ENCODE measurements at regions not wholly inside any gene's neighbourhood (a gene's known extent, or its start where the extent isn't known, plus 50 kb on each side); places are given as distances from the start of the nearest gene placed in this dataset.
"Not testable (repeated sequence)": the region's sequence is repeated elsewhere in the genome, so short reads cannot be mapped to it uniquely, and the experiment has no call there.

GRCh38 chr2:171266102-171266501, 105.4 kb upstream of the TLK1 start:
- DNase-seq (ENCODE audit: insufficient read length, low spot score) (no peak), FAIRE-seq (no peak)

- not testable (repeated sequence) for DNase-seq (ENCODE audit: insufficient read length, low spot score); FAIRE-seq
Observed at GRCh38 chr2:171261529-171261928, 100.8 kb upstream of the TLK1 start.

GRCh38 chr2:171260471-171261424, 100.1 kb upstream of the TLK1 start:
- no peak for FAIRE-seq
- no peak for DNase-seq (ENCODE audit: insufficient read length, low spot score)

- FAIRE-seq (no peak), DNase-seq (ENCODE audit: insufficient read length, low spot score) (no peak)
Observed at GRCh38 chr2:171254666-171255065, 94.0 kb upstream of the TLK1 start.

- FAIRE-seq, result no peak
- no peak for DNase-seq (ENCODE audit: insufficient read length, low spot score)
Observed at GRCh38 chr2:171253900-171254650, 93.4 kb upstream of the TLK1 start.

- no peak for FAIRE-seq
- no peak for DNase-seq (ENCODE audit: insufficient read length, low spot score)
Observed at GRCh38 chr2:171253279-171253678, 92.6 kb upstream of the TLK1 start.

- FAIRE-seq (no peak), DNase-seq (ENCODE audit: insufficient read length, low spot score) (no peak)
Observed at GRCh38 chr2:171249689-171250088, 89.0 kb upstream of the TLK1 start.

- no peak for FAIRE-seq
- no peak for DNase-seq (ENCODE audit: insufficient read length, low spot score)
Observed at GRCh38 chr2:171247741-171248662, 87.3 kb upstream of the TLK1 start.

- DNase-seq (ENCODE audit: insufficient read length, low spot score), result no peak
- FAIRE-seq, result no peak
Observed at GRCh38 chr2:171244970-171245782, 84.5 kb upstream of the TLK1 start.

- FAIRE-seq (no peak), DNase-seq (ENCODE audit: insufficient read length, low spot score) (no peak)
Observed at GRCh38 chr2:171244466-171244969, 83.8 kb upstream of the TLK1 start.

GRCh38 chr2:171241771-171242170, 81.1 kb upstream of the TLK1 start:
- FAIRE-seq, result no peak
- no peak for DNase-seq (ENCODE audit: insufficient read length, low spot score)

- DNase-seq (ENCODE audit: insufficient read length, low spot score) (no peak), FAIRE-seq (no peak)
Observed at GRCh38 chr2:171238946-171239345, 78.3 kb upstream of the TLK1 start.

- no peak for FAIRE-seq
Observed at GRCh38 chr2:171237751-171238505, 77.2 kb upstream of the TLK1 start.

GRCh38 chr2:171235262-171235881, 74.7 kb upstream of the TLK1 start:
- FAIRE-seq, result no peak
- no peak for DNase-seq (ENCODE audit: insufficient read length, low spot score)

More at GRCh38 chr2:171237751-171238505, 77.2 kb upstream of the TLK1 start:
- no peak for DNase-seq (ENCODE audit: insufficient read length, low spot score)

GRCh38 chr2:171230176-171230575, 69.5 kb upstream of the TLK1 start:
- FAIRE-seq (no peak), DNase-seq (ENCODE audit: insufficient read length, low spot score) (no peak)

GRCh38 chr2:171228826-171229225, 68.1 kb upstream of the TLK1 start:
- DNase-seq (ENCODE audit: insufficient read length, low spot score) (no peak), FAIRE-seq (no peak)

- DNase-seq (ENCODE audit: insufficient read length, low spot score) (no peak), FAIRE-seq (no peak)
Observed at GRCh38 chr2:171227066-171227782, 66.5 kb upstream of the TLK1 start.

GRCh38 chr2:171226461-171226860, 65.8 kb upstream of the TLK1 start:
- FAIRE-seq, result no peak
- DNase-seq (ENCODE audit: insufficient read length, low spot score), result no peak

Data from HTR-8/SVneo (cell line).